HG02973 (cell line): ENCODE measurements at regions not wholly inside any gene's neighbourhood (a gene's known extent, or its start where the extent isn't known, plus 50 kb on each side); places are given as distances from the start of the nearest gene placed in this dataset.

Experiments
- ATAC-seq: cut with Tn5 transposase; IDR thresholded peaks from one replicate; pipeline ENCODE4 v1.9.1; 2021; ENCODE audit warnings: moderate library complexity; ENCODE audit not compliant: unreplicated experiment

DNA sequence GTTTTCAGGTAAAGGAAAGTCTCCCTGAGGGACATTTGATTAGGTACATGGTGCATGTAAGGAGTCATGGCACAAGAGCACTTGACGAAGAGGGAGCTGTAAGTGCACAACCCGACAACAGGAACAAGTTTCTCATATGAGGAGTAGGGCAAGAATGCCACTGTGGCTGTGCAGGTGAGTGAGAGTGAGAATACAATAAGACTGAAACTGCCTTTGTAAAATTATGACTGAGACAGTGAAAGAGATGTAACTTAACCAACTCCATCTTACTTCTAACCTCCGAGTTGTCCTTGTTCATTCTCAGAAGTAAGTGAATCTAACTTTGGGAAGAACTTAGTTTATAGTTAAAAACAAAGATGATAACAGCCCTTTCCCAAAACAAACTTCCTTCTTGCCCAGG is 1025.8 kb upstream of the CNTNAP5 start:
- ATAC-seq = no peak

GRCh38 chr2:122999821-123000220 is 1025.3 kb upstream of the CNTNAP5 start:
- no peak for ATAC-seq

- ATAC-seq = no peak
These were observed 1022.3 kb upstream of the CNTNAP5 start for GRCh38 chr2:123002660-123003248.

DNA sequence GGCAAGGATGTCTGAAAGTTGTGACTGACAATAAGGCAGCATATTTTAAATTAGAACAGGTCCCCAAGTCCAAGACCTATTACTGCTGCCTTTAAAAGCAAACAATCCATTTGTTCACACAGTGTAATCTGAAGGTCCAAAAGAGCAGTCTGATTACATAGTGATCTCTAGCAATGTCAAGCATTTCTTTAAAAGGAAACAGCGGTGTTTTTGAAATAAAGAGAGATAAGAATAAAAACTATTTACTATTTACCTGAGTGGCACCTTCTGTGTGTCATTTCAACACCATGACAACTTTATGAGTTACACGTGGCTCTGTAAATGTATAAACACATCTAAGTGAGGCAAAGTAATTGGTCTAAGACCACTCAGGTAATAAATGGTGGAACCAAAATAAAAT is 1009.9 kb upstream of the CNTNAP5 start:
- ATAC-seq = no peak

GRCh38 chr2:123035541-123035940 is 989.5 kb upstream of the CNTNAP5 start:
- no peak for ATAC-seq

- ATAC-seq = no peak
These were observed 988.8 kb upstream of the CNTNAP5 start for GRCh38 chr2:123036300-123036699.

- ATAC-seq = no peak
These were observed 984.6 kb upstream of the CNTNAP5 start for GRCh38 chr2:123040506-123040905.

GRCh38 chr2:123043458-123043857 is 981.6 kb upstream of the CNTNAP5 start:
- no peak for ATAC-seq

GRCh38 chr2:123045713-123046112 is 979.4 kb upstream of the CNTNAP5 start:
- no peak for ATAC-seq

GRCh38 chr2:123047186-123047585 is 977.9 kb upstream of the CNTNAP5 start:
- ATAC-seq = no peak

- no peak for ATAC-seq
These were observed 974.0 kb upstream of the CNTNAP5 start for GRCh38 chr2:123051136-123051535.

DNA sequence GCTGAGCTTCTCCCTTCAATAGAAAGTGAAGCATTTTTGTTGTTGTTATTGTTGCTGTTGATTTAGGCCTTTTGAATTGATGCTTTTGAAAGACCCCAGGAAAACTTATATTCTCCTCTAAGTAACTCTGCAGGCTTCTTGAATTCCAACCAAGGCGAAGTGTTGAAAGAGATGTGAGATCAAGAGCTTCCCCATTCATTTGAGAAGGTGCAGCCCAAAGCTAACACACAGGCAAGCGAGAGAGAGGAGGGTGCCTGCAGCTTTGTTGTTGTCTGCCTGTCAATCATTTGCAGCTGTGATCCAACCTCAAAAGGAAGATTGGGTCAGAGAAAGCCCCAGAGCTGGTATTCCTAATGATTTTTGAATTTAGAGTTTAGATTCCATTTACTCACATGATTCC is 963.6 kb upstream of the CNTNAP5 start:
- no peak for ATAC-seq

DNA sequence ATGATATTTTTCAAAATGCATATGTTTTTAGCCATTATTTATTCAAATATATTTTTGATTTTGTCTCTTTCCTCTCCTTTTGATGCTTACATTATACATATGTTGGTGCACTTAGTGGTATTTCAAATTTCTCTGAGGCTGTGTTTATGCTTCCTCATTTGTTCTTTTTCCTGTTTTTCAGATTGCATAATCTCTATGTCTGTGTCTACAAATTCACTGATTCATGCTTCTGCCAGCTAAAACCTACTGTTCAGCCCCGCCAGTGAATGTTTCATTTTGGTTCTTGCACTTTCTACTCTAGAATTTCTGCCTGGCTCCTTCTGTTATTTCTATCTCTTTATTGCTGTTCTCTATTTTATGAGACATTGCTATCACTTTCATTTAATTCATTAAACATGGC is 951.7 kb upstream of the CNTNAP5 start:
- ATAC-seq = no peak

- ATAC-seq = no peak
These were observed 951.1 kb upstream of the CNTNAP5 start for GRCh38 chr2:123073956-123074355.

- ATAC-seq = no peak
These were observed 948.0 kb upstream of the CNTNAP5 start for GRCh38 chr2:123077101-123077500.

DNA sequence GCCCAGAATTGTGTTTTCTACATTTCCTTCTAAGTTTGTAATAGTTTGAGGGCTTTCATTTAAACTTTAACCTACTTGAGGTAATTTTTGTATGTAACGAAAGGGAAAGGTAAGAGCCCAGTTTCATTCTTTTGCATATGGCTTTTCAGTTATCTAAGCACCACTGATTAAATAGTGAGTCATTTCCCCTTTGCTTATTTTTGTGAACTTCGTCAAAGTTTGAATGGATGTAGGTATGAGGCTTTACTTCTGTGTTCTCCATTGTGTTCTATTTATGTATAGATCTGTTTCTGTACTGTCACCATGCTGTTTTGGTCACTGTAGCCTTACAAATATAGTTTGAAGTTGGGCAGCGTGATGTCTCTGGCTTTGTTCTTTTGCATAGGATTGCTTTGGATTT is 944.8 kb upstream of the CNTNAP5 start:
- ATAC-seq = no peak

DNA sequence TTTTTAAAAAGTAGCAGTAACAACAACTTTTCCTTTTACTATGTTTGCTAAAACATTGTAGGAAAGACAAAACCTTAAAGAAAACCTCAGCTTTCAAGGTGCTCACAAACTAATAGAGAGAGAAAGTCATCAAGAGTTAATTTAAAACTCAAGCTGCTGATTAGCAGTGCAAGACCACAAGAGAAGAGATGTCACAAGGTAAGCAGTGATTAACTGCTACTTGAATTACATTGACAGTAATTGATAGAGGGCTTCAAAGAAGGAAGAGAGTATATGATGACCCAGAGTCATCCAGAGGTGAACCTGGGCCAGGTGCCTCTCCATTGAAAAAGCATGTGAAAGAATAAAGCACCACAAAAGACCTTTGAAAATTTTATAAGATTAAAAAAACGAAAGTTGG is 939.6 kb upstream of the CNTNAP5 start:
- ATAC-seq = no peak

DNA sequence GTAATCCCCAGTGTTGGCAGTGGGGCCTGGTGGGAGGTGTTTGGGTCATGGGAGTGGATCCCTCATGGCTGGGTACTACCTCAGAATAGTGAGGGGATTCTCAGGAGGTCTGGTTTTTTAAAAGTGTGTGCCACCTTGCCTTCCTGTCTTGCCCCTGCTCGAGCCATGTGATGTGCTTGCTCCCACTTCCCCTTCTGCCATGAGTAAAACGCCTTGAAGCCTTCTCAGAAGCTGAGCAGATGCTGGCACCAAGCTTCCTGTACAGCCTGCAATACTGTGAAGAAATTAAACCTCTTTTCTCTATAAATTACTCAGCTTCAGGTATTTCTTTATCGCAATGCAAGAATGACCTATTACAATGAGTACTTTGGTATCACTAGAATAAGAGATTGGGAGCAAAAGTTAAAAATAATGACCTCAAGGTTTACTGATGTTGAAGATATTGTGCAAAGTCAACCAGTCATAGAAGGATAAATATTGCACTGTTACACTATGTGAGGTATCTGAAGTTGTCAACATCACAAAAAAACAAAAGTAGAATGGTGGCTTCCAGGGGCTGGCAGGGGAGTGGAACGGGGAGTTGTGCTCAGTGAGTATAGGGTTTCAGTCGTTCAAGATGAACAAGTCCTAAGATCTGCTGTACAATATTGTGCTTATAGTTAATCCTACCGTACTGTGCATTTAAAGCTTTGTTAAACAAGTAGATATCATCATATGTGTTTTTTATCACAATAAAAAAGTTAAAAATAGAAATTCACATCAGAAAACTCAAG is 938.3 kb upstream of the CNTNAP5 start:
- ATAC-seq = no peak

DNA sequence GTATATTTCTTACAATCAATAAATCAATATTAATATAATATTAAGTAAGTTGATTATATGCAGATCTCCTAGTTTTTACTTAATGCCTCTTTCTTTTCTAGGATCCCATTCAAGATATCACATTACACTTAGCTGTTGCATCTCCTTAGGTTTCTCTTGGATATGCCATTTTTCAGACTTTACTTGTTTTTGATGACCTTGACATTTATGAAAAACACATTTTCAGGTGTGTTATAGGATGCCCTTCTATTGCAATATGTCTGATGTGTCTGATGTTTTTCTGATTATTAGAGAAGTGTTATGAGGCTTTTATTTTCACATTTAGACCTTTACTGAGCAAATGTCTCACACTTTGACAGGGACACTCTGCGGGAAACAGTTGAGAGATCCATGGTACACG is 933.6 kb upstream of the CNTNAP5 start:
- ATAC-seq = no peak

GRCh38 chr2:123093199-123093598 is 931.9 kb upstream of the CNTNAP5 start:
- ATAC-seq = no peak

DNA sequence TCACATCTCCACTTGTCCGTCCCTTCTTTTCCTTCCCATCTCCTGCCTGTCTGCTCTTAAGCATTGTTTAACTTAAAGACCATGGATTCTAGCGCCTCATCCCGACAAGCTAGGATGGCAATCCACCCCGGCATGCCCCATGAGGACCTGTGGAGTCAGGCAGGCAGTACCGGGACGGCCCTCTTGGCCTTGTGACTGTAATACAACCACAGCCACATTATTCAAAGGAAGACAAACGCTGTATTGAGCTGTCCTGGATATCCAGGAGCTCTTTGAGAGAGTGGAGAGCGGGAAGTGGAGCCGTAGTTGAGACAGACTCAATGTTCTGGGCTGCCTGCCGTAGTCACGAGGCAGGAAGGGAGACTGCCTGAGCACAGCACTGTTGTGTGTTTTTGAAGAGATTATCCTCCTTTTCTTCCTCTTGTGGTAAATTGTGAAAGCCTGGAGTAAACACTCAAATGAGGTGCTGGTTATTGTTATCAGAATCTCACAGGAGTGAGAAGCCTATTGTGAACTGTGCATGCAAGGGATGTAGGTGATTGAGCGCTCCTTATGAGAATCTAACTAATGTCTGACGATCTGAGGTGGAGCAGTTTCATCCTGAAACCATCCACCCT is 929.8 kb upstream of the CNTNAP5 start:
- no peak for ATAC-seq

DNA sequence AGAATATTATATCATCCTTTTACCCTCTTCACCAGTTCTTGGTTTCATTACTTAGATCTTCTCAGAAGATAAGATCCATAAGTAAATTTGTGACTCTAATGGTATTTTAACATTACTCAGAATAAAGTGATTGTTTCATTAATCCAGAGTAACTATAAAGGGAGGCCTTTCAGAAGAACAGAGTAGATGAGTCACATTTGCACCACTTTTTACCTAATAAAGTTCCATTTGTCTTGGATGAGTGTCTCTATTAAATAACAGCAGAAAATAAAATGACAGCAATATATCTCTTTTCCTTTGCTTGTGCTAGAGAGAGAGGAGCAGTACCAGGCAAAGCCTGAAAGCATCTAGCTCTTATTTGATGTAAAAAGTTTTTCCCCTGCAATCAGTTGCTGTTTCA is 926.5 kb upstream of the CNTNAP5 start:
- ATAC-seq = no peak
